ENCODE measurements at regions not wholly inside any gene's neighbourhood (a gene's known extent, or its start where the extent isn't known, plus 50 kb on each side); places are given as distances from the start of the nearest gene placed in this dataset.

DNA sequence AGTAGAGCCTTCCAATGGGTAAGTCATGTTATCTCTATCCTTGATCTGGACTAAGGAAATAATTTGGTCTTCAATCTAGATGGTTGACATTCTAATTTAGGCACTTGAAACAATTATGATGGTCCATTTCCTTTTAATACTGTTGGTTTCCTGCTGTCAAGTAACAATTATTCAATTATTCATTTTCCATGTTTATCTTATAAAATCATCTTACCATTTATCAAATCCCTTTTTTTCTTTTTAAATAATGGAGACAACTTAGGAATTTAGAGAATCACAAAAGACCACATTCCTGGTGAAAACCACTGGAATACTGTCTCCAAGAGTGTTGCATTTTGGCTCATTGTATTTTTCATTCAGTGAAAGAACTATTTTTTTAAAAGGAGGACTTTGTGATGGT is 148.7 kb upstream of the CTSO start:
- TF ChIP-seq, protein P1, sequence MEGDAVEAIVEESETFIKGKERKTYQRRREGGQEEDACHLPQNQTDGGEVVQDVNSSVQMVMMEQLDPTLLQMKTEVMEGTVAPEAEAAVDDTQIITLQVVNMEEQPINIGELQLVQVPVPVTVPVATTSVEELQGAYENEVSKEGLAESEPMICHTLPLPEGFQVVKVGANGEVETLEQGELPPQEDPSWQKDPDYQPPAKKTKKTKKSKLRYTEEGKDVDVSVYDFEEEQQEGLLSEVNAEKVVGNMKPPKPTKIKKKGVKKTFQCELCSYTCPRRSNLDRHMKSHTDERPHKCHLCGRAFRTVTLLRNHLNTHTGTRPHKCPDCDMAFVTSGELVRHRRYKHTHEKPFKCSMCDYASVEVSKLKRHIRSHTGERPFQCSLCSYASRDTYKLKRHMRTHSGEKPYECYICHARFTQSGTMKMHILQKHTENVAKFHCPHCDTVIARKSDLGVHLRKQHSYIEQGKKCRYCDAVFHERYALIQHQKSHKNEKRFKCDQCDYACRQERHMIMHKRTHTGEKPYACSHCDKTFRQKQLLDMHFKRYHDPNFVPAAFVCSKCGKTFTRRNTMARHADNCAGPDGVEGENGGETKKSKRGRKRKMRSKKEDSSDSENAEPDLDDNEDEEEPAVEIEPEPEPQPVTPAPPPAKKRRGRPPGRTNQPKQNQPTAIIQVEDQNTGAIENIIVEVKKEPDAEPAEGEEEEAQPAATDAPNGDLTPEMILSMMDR (IDR thresholded peaks at IDR 0.05; ENCODE audit: unreplicated experiment in 3 of 3) = no peak
- Mint-ChIP-seq H3K36me3 (ENCODE audit: low read depth) (no peaks in the 10 kb centered on the region), H3K4me3 (no peak overlapping the region), H3K9me3 (no peaks in the 10 kb centered on the region), H3K27ac (peak overlapping the region in 1 of 3 experiments; percentile 91), H3K4me1 (peaks cover 22% of the 10 kb centered on the region), H3K27me3 (ENCODE audit: low read depth) (no peaks in the 10 kb centered on the region)

DNA sequence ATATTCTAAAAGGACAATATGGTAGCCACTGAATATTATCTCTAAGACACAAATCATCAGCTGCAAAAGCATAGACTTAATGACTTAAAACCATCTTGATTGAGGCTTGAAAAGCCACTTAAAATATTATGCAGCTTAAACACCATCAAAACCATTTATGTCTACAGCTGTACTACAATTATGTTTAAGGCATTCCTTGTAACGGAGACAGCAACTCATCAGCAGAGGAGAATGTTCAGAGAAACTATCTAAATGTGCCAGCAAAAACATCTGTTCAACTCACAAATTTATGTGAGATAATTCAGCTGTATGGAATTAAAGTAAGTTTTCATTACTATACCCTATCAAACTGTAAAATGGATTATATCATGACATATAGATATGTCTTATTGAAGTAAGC is 147.9 kb upstream of the CTSO start:
- no peak overlapping the region for H3K4me3 Mint-ChIP-seq
- H3K36me3 Mint-ChIP-seq (ENCODE audit: low read depth) = no peaks in the 10 kb centered on the region
- H3K27ac Mint-ChIP-seq = peak overlapping the region; percentile 28 to 91 (median 88)
- H3K9me3 Mint-ChIP-seq = no peaks in the 10 kb centered on the region
- TF ChIP-seq, protein P1 (IDR thresholded peaks at IDR 0.05; ENCODE audit: unreplicated experiment in 3 of 3) = no peak
- no peaks in the 10 kb centered on the region for H3K27me3 Mint-ChIP-seq (ENCODE audit: low read depth)
- peaks cover 22% of the 10 kb centered on the region for H3K4me1 Mint-ChIP-seq

DNA sequence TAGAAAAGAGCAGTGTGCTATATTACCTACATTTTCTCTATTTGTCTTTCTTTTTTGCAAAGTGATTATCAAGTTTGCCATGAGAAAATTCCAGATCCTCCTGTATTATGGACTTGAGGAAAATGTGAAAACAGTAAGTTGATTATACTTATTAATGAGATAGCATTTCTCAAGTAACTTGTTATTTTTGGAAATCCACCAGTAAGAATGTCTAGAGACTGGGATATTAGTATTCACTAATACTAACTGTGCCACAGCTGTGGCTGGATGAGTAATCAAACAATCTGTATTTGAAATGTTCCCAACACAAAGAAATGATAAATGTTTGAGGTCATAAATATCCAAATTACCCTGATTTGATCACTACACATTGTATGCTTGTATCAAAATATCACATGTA is 147.0 kb upstream of the CTSO start:
- no peaks in the 10 kb centered on the region for H3K27me3 Mint-ChIP-seq (ENCODE audit: low read depth)
- H3K9me3 Mint-ChIP-seq = no peaks in the 10 kb centered on the region
- H3K4me1 Mint-ChIP-seq = peaks cover 22% of the 10 kb centered on the region
- no peak overlapping the region for H3K4me3 Mint-ChIP-seq
- H3K36me3 Mint-ChIP-seq (ENCODE audit: low read depth) = no peaks in the 10 kb centered on the region
- H3K27ac Mint-ChIP-seq = peak overlapping the region in 1 of 3 experiments; percentile 91
- TF ChIP-seq, protein P1 (IDR thresholded peaks at IDR 0.05; ENCODE audit: unreplicated experiment in 3 of 3) = no peak

- TF ChIP-seq, protein P1 (IDR thresholded peaks at IDR 0.05; ENCODE audit: unreplicated experiment in 3 of 3) = no peak
- no peak overlapping the region for H3K27ac Mint-ChIP-seq
- H3K4me1 Mint-ChIP-seq = peaks cover 22% of the 10 kb centered on the region
- H3K36me3 Mint-ChIP-seq (ENCODE audit: low read depth) = no peaks in the 10 kb centered on the region
- no peaks in the 10 kb centered on the region for H3K9me3 Mint-ChIP-seq
- H3K27me3 Mint-ChIP-seq (ENCODE audit: low read depth) = no peaks in the 10 kb centered on the region
- H3K4me3 Mint-ChIP-seq = no peak overlapping the region
Measured at GRCh38 chr4:156098805-156099204, 145.1 kb upstream of the CTSO start.

- TF ChIP-seq, protein P1 (IDR thresholded peaks at IDR 0.05; ENCODE audit: unreplicated experiment in 3 of 3) = no peak
- no peak overlapping the region for H3K4me3 Mint-ChIP-seq
- H3K27ac Mint-ChIP-seq = no peak overlapping the region
- H3K27me3 Mint-ChIP-seq (ENCODE audit: low read depth) = no peaks in the 10 kb centered on the region
- no peaks in the 10 kb centered on the region for H3K9me3 Mint-ChIP-seq
- no peaks in the 10 kb centered on the region for H3K36me3 Mint-ChIP-seq (ENCODE audit: low read depth)
- no peaks in the 10 kb centered on the region for H3K4me1 Mint-ChIP-seq
Measured at GRCh38 chr4:156085100-156085499, 131.4 kb upstream of the CTSO start.

GRCh38 chr4:156084373-156084772 is 130.7 kb upstream of the CTSO start:
- no peaks in the 10 kb centered on the region for H3K27me3 Mint-ChIP-seq (ENCODE audit: low read depth)
- no peak overlapping the region for H3K27ac Mint-ChIP-seq
- H3K4me1 Mint-ChIP-seq = no peaks in the 10 kb centered on the region

More at GRCh38 chr4:156084373-156084772, 130.7 kb upstream of the CTSO start:
- no peaks in the 10 kb centered on the region for H3K9me3 Mint-ChIP-seq
- no peak overlapping the region for H3K4me3 Mint-ChIP-seq
- no peaks in the 10 kb centered on the region for H3K36me3 Mint-ChIP-seq (ENCODE audit: low read depth)
- TF ChIP-seq, protein P1 (IDR thresholded peaks at IDR 0.05; ENCODE audit: unreplicated experiment in 3 of 3) = no peak

Measured in nephron (organoid).